Urothelium cell line (cell line): ENCODE measurements at regions not wholly inside any gene's neighbourhood (a gene's known extent, or its start where the extent isn't known, plus 50 kb on each side); places are given as distances from the start of the nearest gene placed in this dataset.

Experiments used
- DNase-seq: peaks from one replicate; pipeline ENCODE4 v3.0.0; 2011; ENCODE audit warnings: low spot score, mixed read lengths
- FAIRE-seq: peaks from 2 replicates; lab custom pipeline; 2011; peaks lifted over from hg19 to GRCh38; lab: Jason Lieb, UNC

- FAIRE-seq (no peak), DNase-seq (no peak)
Observed at GRCh38 chr6:54991761-54992330, 145.3 kb downstream of the FAM83B start.

GRCh38 chr6:54992789-54993188 is 146.2 kb downstream of the FAM83B start:
- no peak for FAIRE-seq

DNA sequence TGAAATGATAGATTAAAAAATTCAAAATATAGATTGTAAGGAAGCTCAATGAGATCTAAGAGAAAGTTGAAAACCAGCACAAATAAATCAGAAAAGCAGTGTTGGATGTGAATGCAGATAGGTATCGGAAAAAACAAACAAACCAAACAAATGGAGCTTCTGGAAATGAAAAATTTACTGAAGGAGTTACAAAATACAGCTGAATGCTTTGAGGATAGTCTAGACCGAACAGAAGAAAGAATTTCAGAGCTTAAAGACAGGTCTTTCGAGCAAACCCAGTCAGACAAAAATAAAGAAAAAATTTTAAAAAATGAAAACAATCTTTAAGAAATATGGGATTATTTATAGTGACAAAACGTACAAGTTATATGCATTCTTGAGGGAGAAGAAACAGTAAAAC is 146.7 kb downstream of the FAM83B start:
- DNase-seq (no peak), FAIRE-seq (no peak)

More at GRCh38 chr6:54992789-54993188, 146.2 kb downstream of the FAM83B start:
- DNase-seq, result no peak

DNA sequence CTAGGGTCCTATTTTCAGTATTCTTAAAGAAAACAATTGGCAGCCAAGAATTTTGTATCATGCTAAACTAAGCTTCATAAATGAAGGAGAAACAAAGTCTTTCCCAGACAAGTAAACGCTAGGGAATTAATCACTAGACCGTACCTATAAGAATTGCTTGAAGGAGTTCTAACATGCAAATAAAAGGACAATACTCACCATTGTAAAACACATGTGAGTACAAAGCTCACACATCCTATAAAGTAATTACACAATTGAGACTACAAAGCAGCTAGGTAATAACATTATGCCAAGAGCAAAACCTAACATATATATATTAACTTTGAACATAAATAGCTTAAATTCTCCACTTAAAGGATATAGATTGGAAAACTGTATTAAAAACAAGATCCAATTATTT is 147.4 kb downstream of the FAM83B start:
- FAIRE-seq, result no peak
- no peak for DNase-seq

- FAIRE-seq, result no peak
- no peak for DNase-seq
Observed at GRCh38 chr6:54998576-54998975, 152.0 kb downstream of the FAM83B start.

GRCh38 chr6:55003719-55004430 is 157.3 kb downstream of the FAM83B start:
- no peak for DNase-seq
- no peak for FAIRE-seq

DNA sequence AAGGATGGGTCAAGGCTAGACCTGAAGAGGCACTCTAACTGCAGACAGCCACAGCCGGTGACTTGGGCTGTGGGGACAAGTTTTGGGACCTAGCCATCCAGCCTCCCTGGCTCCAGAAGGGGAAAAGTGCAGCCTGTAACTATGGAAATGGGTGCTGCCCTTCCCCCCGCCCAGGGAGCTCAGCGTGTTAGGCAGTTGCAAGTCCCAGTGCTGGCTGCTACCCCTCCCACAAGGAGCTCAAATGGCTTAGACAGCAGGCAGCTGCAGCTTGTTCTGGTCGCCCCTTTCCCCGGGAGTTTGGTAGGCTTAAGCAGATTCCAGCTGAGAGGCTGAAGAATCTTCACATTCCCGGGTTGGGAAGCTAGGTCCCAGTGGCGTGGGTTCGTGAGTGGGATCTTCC is 162.6 kb downstream of the FAM83B start:
- DNase-seq (no peak), FAIRE-seq (no peak)

GRCh38 chr6:55011034-55011433 is 163.3 kb upstream of the HCRTR2 start:
- DNase-seq, result no peak
- no peak for FAIRE-seq

- FAIRE-seq (no peak), DNase-seq (no peak)
Observed at GRCh38 chr6:55012454-55012853, 161.9 kb upstream of the HCRTR2 start.

DNA sequence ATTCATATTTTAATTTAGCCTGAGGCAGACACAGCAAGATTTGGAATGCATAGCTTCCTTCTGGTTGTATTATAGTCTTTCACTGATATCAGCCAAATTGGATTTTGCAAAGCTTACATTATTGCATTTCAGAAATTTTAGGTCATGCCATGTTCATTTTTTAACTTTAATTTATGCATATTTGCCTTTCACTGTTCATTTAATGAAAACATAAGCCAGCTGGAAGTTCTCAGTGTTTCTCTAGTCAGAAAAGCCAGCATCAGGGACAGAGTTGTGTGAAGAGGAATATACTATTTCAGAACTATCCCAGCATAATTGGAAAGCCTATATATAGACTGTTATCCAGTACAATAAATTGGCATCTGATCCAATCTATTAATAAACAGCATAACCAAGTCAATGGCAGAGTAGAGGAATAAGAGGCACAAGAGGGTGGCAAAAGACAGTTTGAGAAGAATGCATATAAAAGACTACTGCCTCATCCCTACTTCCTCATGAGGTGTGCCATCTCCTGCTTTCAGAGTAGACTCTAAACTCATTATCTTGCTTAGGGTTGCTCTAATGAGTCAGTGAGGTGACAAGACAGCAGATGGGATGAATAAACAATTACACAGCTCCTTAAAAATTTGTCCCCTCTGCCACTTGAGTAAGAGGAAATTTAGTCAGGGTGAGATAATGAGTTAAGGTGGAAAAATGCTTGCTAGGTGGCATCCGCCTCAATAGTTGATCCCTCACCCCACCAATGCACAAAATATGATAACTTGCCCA is 159.8 kb upstream of the HCRTR2 start:
- FAIRE-seq (no peak), DNase-seq (no peak)

- no peak for DNase-seq
- FAIRE-seq, result no peak
Observed at GRCh38 chr6:55016261-55016660, 158.1 kb upstream of the HCRTR2 start.

DNA sequence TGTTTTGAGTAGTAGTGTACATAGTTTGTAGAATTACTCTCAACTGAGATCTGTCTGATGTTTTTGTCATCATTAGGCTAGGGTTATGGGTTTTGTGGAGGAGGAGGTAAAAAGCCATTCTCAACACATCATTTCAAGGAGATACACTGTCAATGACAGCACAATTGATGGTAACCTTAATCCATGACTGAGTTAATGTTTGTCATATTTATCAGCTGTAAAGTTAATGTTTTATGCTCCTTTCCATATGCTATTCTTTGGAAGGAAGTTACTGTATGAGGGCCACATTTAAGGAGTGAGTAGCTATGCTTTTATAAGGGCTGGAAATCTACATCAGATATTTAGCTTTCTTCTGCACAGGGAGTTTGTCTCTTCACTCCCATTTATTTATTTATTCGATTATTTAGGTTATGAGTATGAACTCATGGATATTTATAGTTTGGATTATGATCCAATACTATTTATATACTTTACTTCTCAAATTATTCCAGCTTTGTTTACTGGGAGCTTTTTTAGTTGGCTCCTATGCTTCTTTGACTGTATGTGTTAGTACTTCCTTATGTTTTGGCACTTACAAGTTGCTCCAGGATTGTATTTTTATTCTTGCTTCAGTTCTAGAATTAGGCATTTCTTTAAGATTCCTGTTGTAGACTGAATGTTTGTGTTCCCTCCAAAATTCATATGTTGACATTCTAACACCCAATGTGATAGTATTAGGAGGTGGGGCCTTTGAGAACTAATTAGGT is 156.6 kb upstream of the HCRTR2 start:
- DNase-seq, result no peak
- no peak for FAIRE-seq

- DNase-seq (no peak), FAIRE-seq (no peak)
Observed at GRCh38 chr6:55019591-55019990, 154.7 kb upstream of the HCRTR2 start.

GRCh38 chr6:55023230-55023629 is 151.1 kb upstream of the HCRTR2 start:
- FAIRE-seq (no peak), DNase-seq (no peak)

GRCh38 chr6:55033016-55033546 is 141.2 kb upstream of the HCRTR2 start:
- FAIRE-seq (no peak), DNase-seq (no peak)

DNA sequence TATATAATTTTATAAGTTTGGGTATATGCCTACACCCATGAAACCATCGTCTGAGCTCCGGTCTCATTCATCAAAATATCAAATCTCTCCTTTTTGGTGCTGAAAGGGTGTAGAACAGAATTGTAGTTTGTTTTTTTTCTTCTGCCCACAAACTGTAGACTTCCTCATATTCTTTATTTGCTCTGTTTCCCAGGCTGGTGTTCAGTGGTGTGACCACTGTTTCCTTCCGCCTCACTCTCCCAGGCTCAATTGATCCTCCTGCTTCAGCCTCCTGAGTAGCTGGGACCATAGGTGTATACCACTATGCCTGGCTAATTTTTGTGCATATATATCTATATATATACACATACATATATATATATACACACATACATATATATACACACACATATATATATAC is 139.6 kb upstream of the HCRTR2 start:
- FAIRE-seq (no peak), DNase-seq (no peak)

DNA sequence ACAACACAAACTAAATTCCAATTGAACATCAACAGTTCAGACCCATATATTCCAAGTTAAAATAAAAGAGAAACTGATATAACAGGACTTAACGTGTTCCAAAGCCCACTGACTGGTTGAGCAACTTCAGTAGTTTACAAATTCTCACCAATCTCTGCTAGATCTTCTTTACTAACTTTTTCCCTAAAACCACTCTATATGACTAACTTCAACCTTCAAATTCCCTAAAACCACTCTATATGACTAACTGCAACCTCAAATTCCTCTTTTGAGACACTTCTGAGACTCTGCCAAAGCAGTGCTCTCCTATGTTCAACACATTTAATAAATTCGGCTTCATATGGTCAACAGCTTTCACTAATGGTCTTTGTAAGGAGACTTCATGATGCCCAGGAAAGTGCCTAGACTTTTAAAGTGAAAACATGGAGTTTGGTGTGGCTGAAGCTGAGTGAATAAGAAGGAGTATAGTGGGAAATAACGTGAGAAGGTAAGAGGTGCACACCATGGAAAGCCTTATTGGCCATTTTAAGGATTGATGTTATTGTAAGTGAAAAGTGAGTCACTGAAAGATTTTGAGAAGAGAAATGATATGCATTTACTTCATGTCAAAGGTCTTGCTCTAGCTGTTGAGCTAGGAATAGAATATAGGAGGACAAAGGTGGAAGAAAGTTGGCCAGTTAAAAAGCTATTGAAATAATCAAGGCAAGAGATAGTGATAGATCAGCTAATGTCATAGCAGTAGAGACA is 134.0 kb upstream of the HCRTR2 start:
- DNase-seq, result no peak
- no peak for FAIRE-seq

GRCh38 chr6:55046869-55047422 is 127.4 kb upstream of the HCRTR2 start:
- FAIRE-seq (no peak), DNase-seq (no peak)

DNA sequence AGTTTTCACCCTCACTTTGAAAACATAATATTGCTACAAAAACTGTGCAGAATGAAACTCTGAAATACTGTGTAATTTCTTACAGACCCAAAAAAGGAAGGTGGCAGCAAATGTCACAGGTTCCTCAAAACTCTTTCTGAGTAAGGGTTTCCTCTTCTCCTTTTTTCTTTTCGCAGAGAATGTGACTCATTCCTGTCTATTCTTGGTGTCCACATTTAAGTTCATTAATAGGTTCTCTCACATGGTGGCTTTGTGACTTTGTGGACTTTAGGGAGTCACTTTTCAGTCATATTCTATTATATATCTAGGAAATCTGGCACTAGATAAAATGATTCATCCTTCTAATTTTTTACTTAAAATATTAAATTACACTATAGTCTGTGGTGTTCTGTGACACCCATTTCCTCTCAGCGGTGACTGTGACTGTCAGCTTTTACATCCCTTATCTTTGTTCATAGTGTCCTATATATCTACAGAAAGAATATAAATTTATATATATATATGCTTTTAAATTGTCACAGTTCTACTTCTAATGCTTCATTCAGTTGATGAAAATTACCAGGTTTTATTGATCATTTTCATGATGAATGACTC is 126.8 kb upstream of the HCRTR2 start:
- FAIRE-seq (no peak), DNase-seq (no peak)

DNA sequence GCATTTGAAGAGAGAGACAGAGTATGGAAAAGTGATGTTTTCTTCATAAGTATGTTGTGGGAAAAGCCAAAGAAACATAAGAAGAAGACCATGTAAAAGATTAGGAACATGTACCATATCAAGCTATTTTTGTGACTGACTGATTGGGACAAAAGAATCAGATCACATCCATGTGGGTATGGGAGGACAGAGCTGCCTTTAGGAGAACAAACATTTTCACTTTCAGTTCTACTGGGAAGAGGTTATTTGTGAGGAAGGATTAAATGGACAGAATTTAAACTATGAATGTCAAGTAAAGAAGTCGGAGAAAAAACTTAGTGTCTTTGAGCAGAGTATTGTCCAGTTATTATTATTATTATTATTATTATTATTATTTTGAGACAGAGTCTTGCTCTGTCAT is 124.4 kb upstream of the HCRTR2 start:
- DNase-seq (no peak), FAIRE-seq (no peak)
